Peyer's patch (tissue), 4 donors: ENCODE measurements at regions not wholly inside any gene's neighbourhood (a gene's known extent, or its start where the extent isn't known, plus 50 kb on each side); places are given as distances from the start of the nearest gene placed in this dataset.

Experiments used
- POLR2A ChIP-seq, 2 donors: fragments of 450-650 bp; IDR thresholded peaks; one replicate each; pipeline ENCODE4 v1.5.1; 2017; ENCODE audit warnings: antibody characterized with exemption in 2 of 2, mild to moderate bottlenecking in 2 of 2, moderate library complexity in 2 of 2
- TF ChIP-seq, protein P1 (sequence below), 6 experiments: fragments of 450-650 bp in 4 of 6; fragments of 200-600 bp in 2 of 6; sonication (generic) in 1 of 6; IDR thresholded peaks; one replicate each; pipeline ENCODE4 v1.5.1; 2017 to 2019; ENCODE audit warnings: antibody characterized with exemption in 6 of 6, mild to moderate bottlenecking in 3 of 6, moderate library complexity in 1 of 6

- TF ChIP-seq, protein P1, sequence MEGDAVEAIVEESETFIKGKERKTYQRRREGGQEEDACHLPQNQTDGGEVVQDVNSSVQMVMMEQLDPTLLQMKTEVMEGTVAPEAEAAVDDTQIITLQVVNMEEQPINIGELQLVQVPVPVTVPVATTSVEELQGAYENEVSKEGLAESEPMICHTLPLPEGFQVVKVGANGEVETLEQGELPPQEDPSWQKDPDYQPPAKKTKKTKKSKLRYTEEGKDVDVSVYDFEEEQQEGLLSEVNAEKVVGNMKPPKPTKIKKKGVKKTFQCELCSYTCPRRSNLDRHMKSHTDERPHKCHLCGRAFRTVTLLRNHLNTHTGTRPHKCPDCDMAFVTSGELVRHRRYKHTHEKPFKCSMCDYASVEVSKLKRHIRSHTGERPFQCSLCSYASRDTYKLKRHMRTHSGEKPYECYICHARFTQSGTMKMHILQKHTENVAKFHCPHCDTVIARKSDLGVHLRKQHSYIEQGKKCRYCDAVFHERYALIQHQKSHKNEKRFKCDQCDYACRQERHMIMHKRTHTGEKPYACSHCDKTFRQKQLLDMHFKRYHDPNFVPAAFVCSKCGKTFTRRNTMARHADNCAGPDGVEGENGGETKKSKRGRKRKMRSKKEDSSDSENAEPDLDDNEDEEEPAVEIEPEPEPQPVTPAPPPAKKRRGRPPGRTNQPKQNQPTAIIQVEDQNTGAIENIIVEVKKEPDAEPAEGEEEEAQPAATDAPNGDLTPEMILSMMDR (IDR thresholded peaks at IDR 0.05), result no peak
- TF ChIP-seq POLR2A (IDR thresholded peaks at IDR 0.05), result no peak
Measured at GRCh38 chr2:8612734-8613179, 69.1 kb upstream of the ID2 start.
